ENCODE measurements at regions not wholly inside any gene's neighbourhood (a gene's known extent, or its start where the extent isn't known, plus 50 kb on each side); places are given as distances from the start of the nearest gene placed in this dataset.

DNA sequence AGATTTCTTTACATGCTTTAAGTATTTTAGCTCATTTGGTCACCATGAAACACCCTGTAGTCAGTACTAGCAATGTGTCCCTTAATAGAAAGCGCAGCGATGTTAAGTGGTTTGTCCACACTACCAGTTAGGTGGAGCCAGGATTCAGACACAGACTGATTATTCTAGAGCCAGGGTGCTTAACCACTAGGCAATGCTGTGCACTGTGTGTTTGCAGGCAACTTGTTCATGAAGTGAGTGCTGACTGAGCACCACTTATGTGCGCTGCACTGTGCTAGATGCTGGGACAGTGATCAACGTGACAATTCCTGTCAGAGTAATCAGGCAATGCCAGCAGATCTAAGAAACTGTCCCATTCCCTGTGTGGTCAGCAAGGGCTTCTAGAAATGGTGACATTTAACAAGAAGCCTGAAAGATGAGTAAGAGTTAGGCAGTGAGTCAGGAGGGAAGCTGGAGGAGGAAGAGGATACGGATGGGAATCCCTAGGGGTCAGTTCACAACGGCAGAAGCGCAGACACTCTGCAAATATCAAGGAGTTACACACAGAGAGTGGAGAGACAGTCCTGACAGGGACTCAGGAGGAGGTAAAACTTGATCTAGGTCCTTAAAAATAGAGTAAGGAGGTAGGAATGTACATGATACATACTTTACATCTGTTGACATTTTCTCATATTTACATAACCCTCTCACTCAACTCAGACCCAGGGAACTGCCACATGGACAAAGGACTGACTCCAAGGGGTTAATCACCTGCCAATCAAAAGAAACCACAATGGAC lies 69.7 kb upstream of the EGR2 start:
- TF ChIP-seq, protein P1, sequence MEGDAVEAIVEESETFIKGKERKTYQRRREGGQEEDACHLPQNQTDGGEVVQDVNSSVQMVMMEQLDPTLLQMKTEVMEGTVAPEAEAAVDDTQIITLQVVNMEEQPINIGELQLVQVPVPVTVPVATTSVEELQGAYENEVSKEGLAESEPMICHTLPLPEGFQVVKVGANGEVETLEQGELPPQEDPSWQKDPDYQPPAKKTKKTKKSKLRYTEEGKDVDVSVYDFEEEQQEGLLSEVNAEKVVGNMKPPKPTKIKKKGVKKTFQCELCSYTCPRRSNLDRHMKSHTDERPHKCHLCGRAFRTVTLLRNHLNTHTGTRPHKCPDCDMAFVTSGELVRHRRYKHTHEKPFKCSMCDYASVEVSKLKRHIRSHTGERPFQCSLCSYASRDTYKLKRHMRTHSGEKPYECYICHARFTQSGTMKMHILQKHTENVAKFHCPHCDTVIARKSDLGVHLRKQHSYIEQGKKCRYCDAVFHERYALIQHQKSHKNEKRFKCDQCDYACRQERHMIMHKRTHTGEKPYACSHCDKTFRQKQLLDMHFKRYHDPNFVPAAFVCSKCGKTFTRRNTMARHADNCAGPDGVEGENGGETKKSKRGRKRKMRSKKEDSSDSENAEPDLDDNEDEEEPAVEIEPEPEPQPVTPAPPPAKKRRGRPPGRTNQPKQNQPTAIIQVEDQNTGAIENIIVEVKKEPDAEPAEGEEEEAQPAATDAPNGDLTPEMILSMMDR (conservative IDR thresholded peaks at IDR 0.05), result no peak
- TF ChIP-seq ZFX (IDR thresholded peaks at IDR 0.05), result no peak
- H3K27ac ChIP-seq, result no peak overlapping the region

DNA sequence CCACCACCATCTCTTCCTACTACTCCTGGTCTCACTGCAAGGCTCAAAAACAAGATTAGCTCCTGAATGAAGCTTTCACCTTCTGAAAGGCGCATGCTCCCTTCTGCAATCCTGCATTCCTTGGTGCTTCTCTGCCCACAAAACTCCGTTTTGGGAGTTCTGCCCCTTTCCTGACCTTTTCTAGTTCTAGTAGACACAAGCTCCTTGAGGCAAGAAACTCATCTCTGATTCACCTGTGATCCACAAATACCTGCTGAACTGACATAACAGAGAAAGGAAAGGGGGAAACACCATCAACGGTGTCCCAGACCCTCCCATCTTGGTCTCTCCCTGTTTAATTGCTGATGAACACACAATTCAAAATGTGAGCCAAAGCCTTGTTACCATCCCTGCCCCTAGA lies 64.0 kb upstream of the EGR2 start:
- TF ChIP-seq, protein P1 (conservative IDR thresholded peaks at IDR 0.05), result no peak
- TF ChIP-seq ZFX (IDR thresholded peaks at IDR 0.05), result no peak
- H3K27ac ChIP-seq, result no peak overlapping the region

DNA sequence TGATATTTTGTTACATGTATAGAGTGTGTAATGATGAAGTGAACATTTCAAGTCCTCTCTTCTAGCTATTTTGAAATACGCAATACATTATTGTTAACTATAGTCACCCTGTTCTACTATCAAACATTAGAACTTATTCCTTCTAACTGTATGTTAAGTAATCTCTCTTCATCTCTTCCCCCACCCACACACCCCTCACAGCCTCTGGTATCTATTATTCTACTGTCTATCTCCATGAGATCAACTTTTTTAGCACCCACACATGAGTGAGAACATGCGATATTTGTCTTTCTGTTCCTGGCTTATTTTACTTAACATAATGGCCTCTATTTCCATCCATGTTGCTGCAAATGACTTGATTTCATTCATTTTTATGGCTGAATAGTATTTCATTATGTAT lies 57.7 kb upstream of the EGR2 start:
- TF ChIP-seq ZFX (IDR thresholded peaks at IDR 0.05), result no peak
- TF ChIP-seq, protein P1 (conservative IDR thresholded peaks at IDR 0.05), result no peak
- H3K27ac ChIP-seq, result no peak overlapping the region

DNA sequence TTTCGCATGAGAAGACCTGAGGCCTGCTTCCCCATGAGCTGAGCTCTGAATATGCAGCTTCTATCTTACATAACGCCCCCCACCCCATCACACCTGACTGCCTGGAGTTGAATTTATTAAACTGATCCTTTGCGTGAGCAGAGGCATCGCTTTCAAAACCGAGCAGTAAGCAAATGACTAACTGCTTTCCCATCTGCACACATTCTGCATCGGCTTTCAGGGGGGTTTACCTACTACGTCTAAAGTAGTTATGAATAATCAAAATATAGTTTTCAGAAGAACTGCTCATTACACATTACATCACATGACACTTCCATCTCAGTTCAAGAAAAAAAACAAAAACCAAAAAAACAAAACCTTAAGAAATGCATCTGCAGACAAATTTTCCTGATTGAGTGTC lies 54.7 kb upstream of the EGR2 start:
- no peak overlapping the region for H3K27ac ChIP-seq
- TF ChIP-seq, protein P1 (conservative IDR thresholded peaks at IDR 0.05), result no peak
- no peak for TF ChIP-seq ZFX (IDR thresholded peaks at IDR 0.05)

DNA sequence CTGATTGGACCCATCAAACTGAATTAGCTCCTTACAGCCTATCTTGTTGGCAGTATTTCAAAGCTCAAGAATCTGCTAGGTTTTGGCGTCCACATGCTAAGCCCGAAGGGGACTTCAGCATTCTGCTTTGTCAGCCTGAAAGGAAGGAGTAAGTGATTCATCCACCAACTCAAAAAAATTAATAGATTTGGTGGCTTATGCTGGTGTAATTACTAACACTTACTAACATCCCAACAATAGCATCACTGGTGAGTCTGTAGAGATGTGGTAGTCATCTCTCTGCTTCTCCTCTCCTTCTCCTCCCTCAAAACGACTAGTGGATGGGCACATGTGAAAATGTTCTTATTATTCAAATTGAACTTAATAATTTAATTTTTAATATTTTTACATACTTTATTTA lies 53.8 kb upstream of the EGR2 start:
- TF ChIP-seq, protein P1 (conservative IDR thresholded peaks at IDR 0.05), result no peak
- TF ChIP-seq ZFX (IDR thresholded peaks at IDR 0.05), result no peak
- H3K27ac ChIP-seq, result no peak overlapping the region

DNA sequence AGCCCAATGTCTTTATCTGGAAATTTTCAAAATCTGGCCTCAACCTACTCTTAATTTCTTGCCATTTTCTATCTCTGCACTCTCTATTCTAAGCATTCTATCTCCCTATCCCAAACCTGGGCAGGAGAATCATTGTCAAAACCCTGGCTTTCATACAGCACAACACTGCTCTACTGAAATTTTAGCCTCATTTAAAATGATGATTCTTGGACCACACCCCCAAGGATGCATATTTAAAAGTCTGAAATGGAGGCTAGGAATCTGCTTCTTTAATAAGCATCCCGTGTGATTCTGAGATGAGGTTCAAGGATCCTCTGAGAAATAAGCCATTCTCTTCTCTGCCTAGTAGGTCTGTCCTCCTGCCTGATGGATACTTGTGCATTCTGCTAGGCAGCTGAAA lies 50.8 kb upstream of the EGR2 start:
- H3K27ac ChIP-seq, result no peak overlapping the region
- TF ChIP-seq ZFX (IDR thresholded peaks at IDR 0.05), result no peak
- TF ChIP-seq, protein P1 (conservative IDR thresholded peaks at IDR 0.05), result no peak

DNA sequence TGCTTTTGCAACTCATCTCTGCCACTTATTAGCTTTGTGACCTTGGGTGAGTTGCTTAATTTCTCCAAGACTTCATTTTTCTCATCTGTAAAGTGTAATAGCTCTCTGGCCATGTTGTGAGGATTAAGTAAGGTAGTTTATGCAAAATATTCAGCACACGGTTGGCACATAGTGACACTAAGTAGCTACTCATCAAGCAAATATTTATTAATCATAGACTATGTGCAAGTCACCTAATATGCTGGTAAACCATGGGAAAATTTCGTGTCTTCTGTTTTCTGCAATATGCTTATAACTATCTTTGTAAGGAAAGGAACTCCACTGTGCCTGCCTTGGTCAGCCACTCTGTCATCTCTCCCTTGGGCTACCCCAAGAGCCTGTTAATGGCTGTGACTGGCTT lies 50.3 kb upstream of the EGR2 start:
- no peak for TF ChIP-seq ZFX (IDR thresholded peaks at IDR 0.05)
- TF ChIP-seq, protein P1 (conservative IDR thresholded peaks at IDR 0.05), result no peak
- no peak overlapping the region for H3K27ac ChIP-seq

All from C4-2B (cell line).